Eye (tissue), 1 donor: ENCODE measurements at regions not wholly inside any gene's neighbourhood (a gene's known extent, or its start where the extent isn't known, plus 50 kb on each side); places are given as distances from the start of the nearest gene placed in this dataset.
A peak's percentile ranks its signal among the peaks of the same experiment; 100 is the strongest.

ENCODE experiments used
- DNase-seq: peaks from one replicate; pipeline ENCODE4 v3.0.0-alpha.2; 2015

GRCh38 chr13:74865656-74866055 lies 616.3 kb downstream of the TBC1D4 start:
- DNase-seq = no peak

GRCh38 chr13:74860789-74861188 lies 621.2 kb downstream of the TBC1D4 start:
- no peak for DNase-seq

- DNase-seq = no peak
These were observed 631.1 kb downstream of the TBC1D4 start for GRCh38 chr13:74850893-74851292.

GRCh38 chr13:74847966-74848365 lies 634.0 kb downstream of the TBC1D4 start:
- no peak for DNase-seq

- no peak for DNase-seq
These were observed 636.2 kb downstream of the TBC1D4 start for GRCh38 chr13:74845806-74846205.

GRCh38 chr13:74841651-74842050 lies 640.3 kb downstream of the TBC1D4 start:
- no peak for DNase-seq

GRCh38 chr13:74841123-74841522 lies 640.8 kb downstream of the TBC1D4 start:
- DNase-seq = no peak

GRCh38 chr13:74839656-74840055 lies 642.3 kb downstream of the TBC1D4 start:
- no peak for DNase-seq

GRCh38 chr13:74838096-74838495 lies 643.9 kb downstream of the TBC1D4 start:
- no peak for DNase-seq

GRCh38 chr13:74836628-74837027 lies 645.3 kb downstream of the TBC1D4 start:
- DNase-seq = no peak

GRCh38 chr13:74835579-74835978 lies 646.4 kb downstream of the TBC1D4 start:
- DNase-seq = no peak

GRCh38 chr13:74825938-74826246 lies 656.1 kb downstream of the TBC1D4 start:
- DNase-seq = no peak

- DNase-seq = peak; percentile 16
These were observed 656.6 kb downstream of the TBC1D4 start for GRCh38 chr13:74825152-74825937.

GRCh38 chr13:74820809-74821208 lies 661.2 kb downstream of the TBC1D4 start:
- no peak for DNase-seq

GRCh38 chr13:74819549-74819948 lies 662.4 kb downstream of the TBC1D4 start:
- DNase-seq = no peak

- DNase-seq = no peak
These were observed 665.2 kb downstream of the TBC1D4 start for GRCh38 chr13:74816737-74817136.

- DNase-seq = no peak
These were observed 662.0 kb upstream of the KLF12 start for GRCh38 chr13:74796157-74796556.

GRCh38 chr13:74795526-74795925 lies 661.3 kb upstream of the KLF12 start:
- DNase-seq = peak; percentile 37

GRCh38 chr13:74794582-74794981 lies 660.4 kb upstream of the KLF12 start:
- no peak for DNase-seq

GRCh38 chr13:74794147-74794546 lies 659.9 kb upstream of the KLF12 start:
- no peak for DNase-seq

GRCh38 chr13:74784959-74785358 lies 650.8 kb upstream of the KLF12 start:
- no peak for DNase-seq

GRCh38 chr13:74778946-74779345 lies 644.7 kb upstream of the KLF12 start:
- no peak for DNase-seq

GRCh38 chr13:74778087-74778486 lies 643.9 kb upstream of the KLF12 start:
- DNase-seq = no peak

- no peak for DNase-seq
These were observed 640.1 kb upstream of the KLF12 start for GRCh38 chr13:74774264-74774663.

GRCh38 chr13:74773248-74773647 lies 639.0 kb upstream of the KLF12 start:
- DNase-seq = no peak
